HCT116 (cell line): ENCODE measurements at regions not wholly inside any gene's neighbourhood (a gene's known extent, or its start where the extent isn't known, plus 50 kb on each side); places are given as distances from the start of the nearest gene placed in this dataset.

Experiments used
- ATAC-seq: fragments of 200-7000 bp; cut with Tn5 transposase; 2 replicates; pipeline ENCODE4 v1.9.1; 2020; ENCODE audit warnings: mild to moderate bottlenecking, moderate library complexity
- BruUV-seq: library from RNA; stranded (reverse); fragments of 400-500 nt; replicated peaks from 2 replicates; lab custom pipeline; 2021; lab: Mats Ljungman, UMichigan
- CTCF ChIA-PET: fragments of 300-600 bp; sonication (Branson Sonifier 250); formaldehyde crosslinking; loops from one replicate; lab custom pipeline; 2021; ENCODE audit warnings: antibody characterized with exemption; lab: Charles Lee
- POLR2A ChIA-PET: fragments of 300-600, 350-600 bp; sonication (Branson Sonifier 250); formaldehyde crosslinking; loops from one replicate; lab custom pipeline; 2021; ENCODE audit warnings: antibody characterized with exemption; lab: Charles Lee
- RAD21 ChIA-PET, 2 experiments: fragments of 300-600 bp; sonication (Branson Sonifier 250); formaldehyde crosslinking; loops; one replicate each; lab custom pipeline; 2023; ENCODE audit warnings: low total read pairs in 2 of 2; ENCODE audit not compliant: uncharacterized antibody in 2 of 2, unreplicated experiment in 2 of 2, low non-redundant PET in 1 of 2; lab: Charles Lee
- DNase-seq: peaks from one replicate; pipeline ENCODE4 v3.0.0-alpha.2; 2010; ENCODE audit warnings: low read depth, low spot score
- H2AFZ ChIP-seq: fragments of 200-600 bp; shearing (Covaris generic), sonication (generic); 2 replicates; pipeline ENCODE4 v1.6.1; 2017; ENCODE audit warnings: low read depth, mixed run types, mixed read lengths, antibody characterized with exemption, low read length; ENCODE audit not compliant: poor library complexity, severe bottlenecking
- H3K27ac ChIP-seq: 2 replicates; pipeline ENCODE4 v1.5.1; 2012; ENCODE audit warnings: low read depth, low read length
- H3K27me3 ChIP-seq: fragments of 200-600 bp; sonication (generic); 2 replicates; pipeline ENCODE4 v1.6.1; 2016; ENCODE audit warnings: mixed run types, low read length, mixed read lengths; ENCODE audit not compliant: insufficient read depth
- H3K36me3 ChIP-seq, 2 experiments: fragments of 200-500 bp in 1 of 2; fragments of 200-600 bp in 1 of 2; sonication (Bioruptor generic) in 1 of 2; sonication (generic) in 1 of 2; 2 replicates each; pipeline versions ENCODE4 v1.5.1 to v1.6.1; 2014 to 2016; ENCODE audit warnings: low read length in 2 of 2, inconsistent platforms in 1 of 2, mixed read lengths in 1 of 2, mixed run types in 1 of 2; ENCODE audit not compliant: insufficient read depth in 2 of 2, control insufficient read depth in 1 of 2
- H3K4me1 ChIP-seq, 2 experiments: fragments of 200-600 bp in 1 of 2; sonication (generic) in 1 of 2; 2 replicates each; pipeline versions ENCODE4 v1.5.1 to v1.6.1; 2012 to 2017; ENCODE audit warnings: low read length in 2 of 2, inconsistent platforms in 1 of 2, mild to moderate bottlenecking in 1 of 2, mixed read lengths in 1 of 2, mixed run types in 1 of 2, moderate library complexity in 1 of 2; ENCODE audit not compliant: insufficient read depth in 2 of 2, control insufficient read depth in 1 of 2
- H3K4me2 ChIP-seq: fragments of 200-600 bp; sonication (generic); 2 replicates; pipeline ENCODE4 v1.6.1; 2017; ENCODE audit warnings: mixed run types, low read length, mixed read lengths
- H3K4me3 ChIP-seq, 2 experiments: fragments of 200-600 bp in 1 of 2; sonication (generic) in 1 of 2; replicated peaks in 1 of 2; 2 replicates each; pipeline ENCODE4 v1.5.1; 2011 to 2016; ENCODE audit warnings: low read length in 2 of 2, control low read depth in 1 of 2, low read depth in 1 of 2, mild to moderate bottlenecking in 1 of 2, mixed read lengths in 1 of 2, mixed run types in 1 of 2
- H3K79me2 ChIP-seq: fragments of 200-600 bp; sonication (generic); 2 replicates; pipeline ENCODE4 v1.6.1; 2017; ENCODE audit warnings: mild to moderate bottlenecking, mixed run types, low read length, moderate library complexity, mixed read lengths; ENCODE audit not compliant: insufficient read depth
- H3K9ac ChIP-seq: fragments of 200-600 bp; sonication (generic); 2 replicates; pipeline ENCODE4 v1.6.1; 2016; ENCODE audit warnings: low read length, mixed read lengths
- H3K9me2 ChIP-seq: fragments of 200-600 bp; sonication (generic), shearing (Covaris generic); 2 replicates; pipeline ENCODE4 v1.6.1; 2017; ENCODE audit warnings: mixed run types, mild to moderate bottlenecking, moderate library complexity; ENCODE audit not compliant: insufficient read depth
- H3K9me3 ChIP-seq, 2 experiments: fragments of 200-500 bp in 1 of 2; fragments of 200-600 bp in 1 of 2; sonication (Bioruptor generic) in 1 of 2; sonication (generic) in 1 of 2; 2 replicates each; pipeline ENCODE4 v1.6.1; 2014 to 2017; ENCODE audit warnings: low read length in 2 of 2, mixed read lengths in 2 of 2, inconsistent platforms in 1 of 2, low read depth in 1 of 2, mild to moderate bottlenecking in 1 of 2, mixed run types in 1 of 2, moderate library complexity in 1 of 2; ENCODE audit not compliant: control insufficient read depth in 1 of 2, insufficient read depth in 1 of 2
- H4K20me1 ChIP-seq: fragments of 200-600 bp; sonication (generic), shearing (Covaris generic); 2 replicates; pipeline ENCODE4 v1.6.1; 2017; ENCODE audit warnings: mixed run types, mild to moderate bottlenecking, moderate library complexity; ENCODE audit not compliant: insufficient read depth
- CBX3 ChIP-seq: IDR thresholded peaks from 2 replicates; pipeline ENCODE4 v1.6.1; 2012; ENCODE audit warnings: low read depth
- CEBPB ChIP-seq: IDR thresholded peaks from 2 replicates; pipeline ENCODE4 v1.6.1; 2012; ENCODE audit warnings: low read depth
- EGR1 ChIP-seq: IDR thresholded peaks from 2 replicates; pipeline ENCODE4 v1.6.1; 2012; ENCODE audit warnings: low read depth
- EZH2phosphoT487 ChIP-seq: fragments of 200-600 bp; IDR thresholded peaks from 2 replicates; pipeline ENCODE4 v1.6.1; 2018; ENCODE audit warnings: antibody characterized with exemption, borderline replicate concordance
- JUND ChIP-seq: IDR thresholded peaks from 2 replicates; pipeline ENCODE4 v1.6.1; 2012
- POLR2AphosphoS5 ChIP-seq: IDR thresholded peaks from 2 replicates; pipeline ENCODE4 v1.6.1; 2011; ENCODE audit warnings: mild to moderate bottlenecking, low read depth, low read length, moderate library complexity
- SIN3A ChIP-seq: IDR thresholded peaks from 2 replicates; pipeline ENCODE4 v1.6.1; 2012; ENCODE audit warnings: low read depth
- SRF ChIP-seq: IDR thresholded peaks from 2 replicates; pipeline ENCODE4 v1.6.1; 2012; ENCODE audit warnings: low read depth
- TCF7L2 ChIP-seq: IDR thresholded peaks from 2 replicates; pipeline ENCODE4 v1.7.0; 2011; ENCODE audit warnings: borderline replicate concordance, inconsistent platforms; ENCODE audit not compliant: insufficient read depth, insufficient read length; ENCODE audit errors: extremely low read depth
- YY1 ChIP-seq: IDR thresholded peaks from 2 replicates; pipeline ENCODE4 v1.6.1; 2011; ENCODE audit warnings: low read length, low read depth, moderate library complexity, mild to moderate bottlenecking; ENCODE audit not compliant: insufficient replicate concordance; ENCODE audit errors: extremely low read depth
- ZBTB33 ChIP-seq: IDR thresholded peaks from 2 replicates; pipeline ENCODE4 v1.6.1; 2011; ENCODE audit warnings: mild to moderate bottlenecking, low read length, moderate library complexity; ENCODE audit not compliant: insufficient replicate concordance; ENCODE audit errors: extremely low read depth
- ZFX ChIP-seq: fragments of 450-650 bp; IDR thresholded peaks from 2 replicates; pipeline ENCODE4 v1.6.1; 2017
- intact Hi-C: fragments of 100-400 bp; cut with micrococcal nuclease; formaldehyde crosslinking; loops from 2 replicates; pipeline ENCODE4 v1.10.0; 2022

DNA sequence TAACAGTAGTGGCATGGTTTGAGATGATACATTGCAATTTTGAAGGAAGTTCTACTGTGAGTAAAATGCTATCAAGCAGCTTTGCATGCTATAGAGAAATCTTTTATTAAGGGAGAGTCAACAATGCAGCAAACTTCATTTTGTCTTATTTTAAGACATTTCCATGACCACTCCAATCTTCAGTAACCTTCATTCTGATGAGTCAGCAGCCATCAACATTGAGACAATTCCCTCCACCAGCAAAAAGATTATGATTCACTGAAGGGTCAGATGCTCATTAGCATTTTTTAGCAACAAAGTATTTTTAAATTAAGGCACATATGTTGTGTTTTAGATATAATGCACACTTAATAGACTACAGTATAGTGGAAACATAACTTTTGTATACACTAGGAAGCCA is 235.7 kb downstream of the DSC3 start:
- intact Hi-C loops = no loop called here
- H4K20me1 ChIP-seq = no peaks in the 10 kb centered on the region
- no peak overlapping the region for H3K9ac ChIP-seq
- H3K4me1 ChIP-seq = no peaks in the 10 kb centered on the region
- no peaks in the 10 kb centered on the region for H3K79me2 ChIP-seq
- no peak overlapping the region for H3K4me3 ChIP-seq
- H3K27me3 ChIP-seq = no peaks in the 10 kb centered on the region
- ATAC-seq = no peak
- POLR2A ChIA-PET = no interaction called here
- RAD21 ChIA-PET = no interaction called here
- no TSS peak for BruUV-seq
- H3K9me3 ChIP-seq = no peaks in the 10 kb centered on the region
- TF ChIP-seq ZFX = no peak
- TF ChIP-seq JUND = no peak
- no peak for TF ChIP-seq YY1
- TF ChIP-seq TCF7L2 = no peak
- no peak for TF ChIP-seq SRF
- no peak for TF ChIP-seq SIN3A
- no peak for TF ChIP-seq ZBTB33
- no peak for TF ChIP-seq EZH2phosphoT487
- TF ChIP-seq EGR1 = no peak
- TF ChIP-seq CBX3 = no peak
- no peak for TF ChIP-seq CEBPB
- TF ChIP-seq POLR2AphosphoS5 = no peak
- TF ChIP-seq, all 23 proteins: peak for 0
- Histone ChIP-seq H3K9me2 (no peaks in the 10 kb centered on the region), H2AFZ (no peak overlapping the region), H3K4me2 (no peak overlapping the region), H3K36me3 (no peaks in the 10 kb centered on the region), H3K27ac (no peak overlapping the region)
- DNase-seq = no peak
- CTCF ChIA-PET = no interaction called here
